GM23338 (cell line): ENCODE measurements at regions not wholly inside any gene's neighbourhood (a gene's known extent, or its start where the extent isn't known, plus 50 kb on each side); places are given as distances from the start of the nearest gene placed in this dataset.

Experiments
- ATAC-seq: fragments of 200-7000 bp; cut with Tn5 transposase; 3 replicates; pipeline ENCODE4 v1.9.1; 2020
- DNase-seq: peaks from one replicate; pipeline ENCODE4 v3.0.0-alpha.2; 2015; ENCODE audit warnings: low spot score
- H2AFZ ChIP-seq: fragments of 200-600 bp; sonication (generic); 2 replicates; pipeline ENCODE4 v1.8.0; 2016; ENCODE audit warnings: antibody characterized with exemption, mild to moderate bottlenecking, moderate library complexity
- H3F3A ChIP-seq: fragments of 200-600 bp; sonication (generic); replicated peaks from 2 replicates; pipeline ENCODE4 v1.8.0; 2017; ENCODE audit warnings: antibody characterized with exemption, mixed run types, low read depth
- H3K27ac ChIP-seq: fragments of 200-600 bp; sonication (generic); 2 replicates; pipeline ENCODE4 v1.6.1; 2016; ENCODE audit warnings: low read depth
- H3K27me3 ChIP-seq: fragments of 200-600 bp; sonication (generic); 2 replicates; pipeline ENCODE4 v1.8.0; 2016; ENCODE audit warnings: mild to moderate bottlenecking, mixed run types, moderate library complexity; ENCODE audit not compliant: insufficient read depth
- H3K36me3 ChIP-seq: fragments of 200-600 bp; sonication (generic); 2 replicates; pipeline ENCODE4 v1.8.0; 2016; ENCODE audit warnings: mild to moderate bottlenecking; ENCODE audit not compliant: insufficient read depth
- H3K4me1 ChIP-seq: fragments of 200-600 bp; sonication (generic); 2 replicates; pipeline ENCODE4 v1.8.0; 2016; ENCODE audit warnings: mild to moderate bottlenecking, moderate library complexity; ENCODE audit not compliant: insufficient read depth
- H3K4me2 ChIP-seq: fragments of 200-600 bp; sonication (generic); 2 replicates; pipeline ENCODE4 v1.7.1; 2017; ENCODE audit warnings: mixed run types
- H3K4me3 ChIP-seq: fragments of 200-600 bp; sonication (generic); 2 replicates; pipeline ENCODE4 v1.6.1; 2016; ENCODE audit warnings: mixed run types
- H3K79me2 ChIP-seq: fragments of 200-600 bp; sonication (generic); replicated peaks from 2 replicates; pipeline ENCODE4 v1.8.0; 2017; ENCODE audit warnings: mild to moderate bottlenecking; ENCODE audit not compliant: insufficient read depth
- H3K9me2 ChIP-seq: fragments of 200-600 bp; sonication (generic); 2 replicates; pipeline ENCODE4 v1.8.0; 2017; ENCODE audit not compliant: insufficient read depth
- H4K20me1 ChIP-seq: fragments of 200-600 bp; sonication (generic); replicated peaks from 2 replicates; pipeline ENCODE4 v1.8.0; 2017; ENCODE audit warnings: mild to moderate bottlenecking; ENCODE audit not compliant: insufficient read depth
- H3K27ac Mint-ChIP-seq: 2 replicates; pipeline ENCODE4 v1.8.0; 2020; ENCODE audit warnings: inconsistent platforms, mild to moderate bottlenecking, moderate library complexity, mixed read lengths
- H3K27me3 Mint-ChIP-seq: 3 replicates; pipeline ENCODE4 v1.8.0; 2022; ENCODE audit warnings: low read depth, mild to moderate bottlenecking, moderate library complexity, mixed read lengths, inconsistent platforms; ENCODE audit not compliant: insufficient read depth, poor library complexity
- H3K36me3 Mint-ChIP-seq: 3 replicates; pipeline ENCODE4 v1.8.0; 2021; ENCODE audit warnings: low read depth, mild to moderate bottlenecking, inconsistent platforms, moderate library complexity, mixed read lengths
- H3K4me1 Mint-ChIP-seq: 3 replicates; pipeline ENCODE4 v1.8.0; 2020; ENCODE audit warnings: mild to moderate bottlenecking, inconsistent platforms, mixed read lengths
- H3K4me3 Mint-ChIP-seq: 3 replicates; pipeline ENCODE4 v1.8.0; 2021; ENCODE audit warnings: moderate library complexity, mild to moderate bottlenecking, inconsistent platforms, mixed read lengths
- H3K9me3 Mint-ChIP-seq: 3 replicates; pipeline ENCODE4 v1.8.0; 2020; ENCODE audit warnings: moderate library complexity, mild to moderate bottlenecking, inconsistent platforms, mixed read lengths
- CREB1 ChIP-seq: fragments of 250-450 bp; sonication (Bioruptor Pico); IDR thresholded peaks from 2 replicates; pipeline ENCODE4 v1.5.0; 2020; ENCODE audit warnings: low read depth, mild to moderate bottlenecking, moderate library complexity
- EZH2 ChIP-seq: fragments of 200-600 bp; sonication (generic); IDR thresholded peaks from one replicate; pipeline ENCODE4 v1.8.0; 2017; ENCODE audit warnings: antibody characterized with exemption, mild to moderate bottlenecking, low read depth; ENCODE audit not compliant: unreplicated experiment
- EZH2phosphoT487 ChIP-seq: fragments of 200-600 bp; sonication (generic); IDR thresholded peaks from one replicate; pipeline ENCODE4 v1.8.1; 2018; ENCODE audit warnings: antibody characterized with exemption; ENCODE audit not compliant: unreplicated experiment
- JUNB ChIP-seq: IDR thresholded peaks from one replicate; pipeline ENCODE4 v1.6.1; 2016; ENCODE audit warnings: antibody characterized with exemption; ENCODE audit not compliant: unreplicated experiment
- NANOG ChIP-seq: IDR thresholded peaks from 2 replicates; pipeline ENCODE4 v1.6.1; 2016; ENCODE audit warnings: antibody characterized with exemption, borderline replicate concordance
- POLR2AphosphoS5 ChIP-seq: IDR thresholded peaks from 2 replicates; pipeline ENCODE4 v1.6.1; 2016; ENCODE audit warnings: antibody characterized with exemption, low read depth
- STAT1 ChIP-seq: IDR thresholded peaks from one replicate; pipeline ENCODE4 v1.6.1; 2016; ENCODE audit warnings: antibody characterized with exemption; ENCODE audit not compliant: unreplicated experiment
- ZNF114 ChIP-seq: fragments of 250-450 bp; sonication (Bioruptor Pico); IDR thresholded peaks from 2 replicates; pipeline ENCODE4 v1.5.0; 2020; ENCODE audit warnings: mild to moderate bottlenecking, moderate library complexity
- ZNF331 ChIP-seq: fragments of 250-450 bp; sonication (Bioruptor Pico); IDR thresholded peaks from 2 replicates; pipeline ENCODE4 v1.5.0; 2020; ENCODE audit warnings: low read depth, mild to moderate bottlenecking, moderate library complexity
- TF ChIP-seq, protein P1 (sequence below): IDR thresholded peaks from 2 replicates; pipeline ENCODE4 v1.6.1; 2016; ENCODE audit warnings: antibody characterized with exemption
- TF ChIP-seq, protein P2 (sequence below), 2 experiments: fragments of 200-600 bp in 1 of 2; sonication (generic) in 1 of 2; conservative IDR thresholded peaks; 2 replicates each; pipeline versions ENCODE4 v1.5.1 to v1.6.1; 2016 to 2017; ENCODE audit warnings: antibody characterized with exemption in 2 of 2, low read depth in 2 of 2, mild to moderate bottlenecking in 2 of 2, moderate library complexity in 1 of 2
- TF ChIP-seq, protein P3 (sequence below): fragments of 250-450 bp; sonication (Bioruptor Pico); IDR thresholded peaks from 2 replicates; pipeline ENCODE4 v1.5.0; 2020; ENCODE audit warnings: mild to moderate bottlenecking, moderate library complexity

DNA sequence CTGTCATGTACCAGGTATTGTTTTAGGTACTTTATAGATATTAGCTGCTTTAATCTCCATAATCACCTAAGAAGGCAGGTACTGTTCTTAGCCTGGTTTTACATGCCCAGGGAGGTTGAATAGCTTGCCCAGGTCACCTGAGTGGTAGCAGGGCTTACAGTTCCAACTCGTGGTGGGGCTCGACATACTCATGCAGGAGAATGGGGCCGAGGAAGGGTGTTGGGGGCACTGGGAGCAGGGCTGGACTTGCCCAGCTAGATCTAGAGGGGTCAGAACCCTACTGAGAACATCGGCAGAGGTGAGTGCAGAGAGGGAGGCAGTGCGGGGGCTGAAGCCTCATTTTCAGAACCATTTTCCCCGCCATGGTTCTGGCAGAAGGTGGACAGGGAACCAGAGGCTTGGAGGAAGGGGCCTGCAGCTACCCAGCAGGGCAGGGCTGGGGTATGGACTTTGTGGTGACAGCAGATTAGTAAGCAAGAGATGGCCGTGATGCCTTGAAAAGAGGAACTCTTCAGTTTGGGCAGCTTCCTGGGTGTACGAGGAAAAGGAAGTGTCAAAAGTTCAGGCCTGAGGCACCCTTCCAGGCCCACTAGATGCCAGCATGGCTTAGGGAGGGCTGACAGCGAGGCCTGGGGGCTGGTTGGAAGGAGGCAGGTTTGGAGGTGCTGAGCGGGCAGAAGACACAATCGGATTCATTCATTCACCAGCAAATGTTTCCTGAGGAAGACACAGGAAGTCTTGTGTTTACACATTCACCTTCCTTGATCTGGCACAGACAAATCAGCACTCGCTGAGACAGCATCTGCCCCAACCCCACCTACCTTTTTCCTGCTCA lies 54.7 kb upstream of the LYVE1 start (continued):
- TF ChIP-seq EZH2 = no peak
- no peak for TF ChIP-seq EZH2phosphoT487
- TF ChIP-seq, protein P1, sequence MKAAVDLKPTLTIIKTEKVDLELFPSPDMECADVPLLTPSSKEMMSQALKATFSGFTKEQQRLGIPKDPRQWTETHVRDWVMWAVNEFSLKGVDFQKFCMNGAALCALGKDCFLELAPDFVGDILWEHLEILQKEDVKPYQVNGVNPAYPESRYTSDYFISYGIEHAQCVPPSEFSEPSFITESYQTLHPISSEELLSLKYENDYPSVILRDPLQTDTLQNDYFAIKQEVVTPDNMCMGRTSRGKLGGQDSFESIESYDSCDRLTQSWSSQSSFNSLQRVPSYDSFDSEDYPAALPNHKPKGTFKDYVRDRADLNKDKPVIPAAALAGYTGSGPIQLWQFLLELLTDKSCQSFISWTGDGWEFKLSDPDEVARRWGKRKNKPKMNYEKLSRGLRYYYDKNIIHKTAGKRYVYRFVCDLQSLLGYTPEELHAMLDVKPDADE = no peak
- TF ChIP-seq, protein P2, sequence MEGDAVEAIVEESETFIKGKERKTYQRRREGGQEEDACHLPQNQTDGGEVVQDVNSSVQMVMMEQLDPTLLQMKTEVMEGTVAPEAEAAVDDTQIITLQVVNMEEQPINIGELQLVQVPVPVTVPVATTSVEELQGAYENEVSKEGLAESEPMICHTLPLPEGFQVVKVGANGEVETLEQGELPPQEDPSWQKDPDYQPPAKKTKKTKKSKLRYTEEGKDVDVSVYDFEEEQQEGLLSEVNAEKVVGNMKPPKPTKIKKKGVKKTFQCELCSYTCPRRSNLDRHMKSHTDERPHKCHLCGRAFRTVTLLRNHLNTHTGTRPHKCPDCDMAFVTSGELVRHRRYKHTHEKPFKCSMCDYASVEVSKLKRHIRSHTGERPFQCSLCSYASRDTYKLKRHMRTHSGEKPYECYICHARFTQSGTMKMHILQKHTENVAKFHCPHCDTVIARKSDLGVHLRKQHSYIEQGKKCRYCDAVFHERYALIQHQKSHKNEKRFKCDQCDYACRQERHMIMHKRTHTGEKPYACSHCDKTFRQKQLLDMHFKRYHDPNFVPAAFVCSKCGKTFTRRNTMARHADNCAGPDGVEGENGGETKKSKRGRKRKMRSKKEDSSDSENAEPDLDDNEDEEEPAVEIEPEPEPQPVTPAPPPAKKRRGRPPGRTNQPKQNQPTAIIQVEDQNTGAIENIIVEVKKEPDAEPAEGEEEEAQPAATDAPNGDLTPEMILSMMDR (conservative IDR thresholded peaks at IDR 0.05; ENCODE audit: low read depth in 2 of 2) = no peak
- no peak for TF ChIP-seq POLR2AphosphoS5
- TF ChIP-seq NANOG = no peak
- no peak for TF ChIP-seq ZNF331 (CRISPR knock-in tag)
- TF ChIP-seq CREB1 (CRISPR knock-in tag) = no peak
- no peak for TF ChIP-seq STAT1

DNA sequence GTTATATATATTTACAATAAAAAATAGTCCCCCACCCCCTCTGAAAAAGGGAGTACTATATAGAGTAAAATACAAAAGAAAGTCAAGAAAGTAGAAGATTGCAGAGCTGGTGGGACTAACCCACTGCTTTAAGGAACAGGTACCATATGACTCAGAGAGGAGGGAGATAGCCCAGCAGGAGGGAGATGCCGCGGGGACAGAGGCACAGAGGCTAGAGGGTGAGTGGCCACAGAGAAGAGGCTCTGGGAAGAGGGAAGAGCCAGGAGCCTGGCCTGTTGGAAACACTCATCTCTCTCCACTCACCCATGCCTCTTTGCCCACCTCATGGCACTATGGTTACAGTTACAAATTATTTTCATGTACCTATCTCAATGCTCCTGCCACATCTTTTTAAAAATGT lies 53.6 kb upstream of the LYVE1 start:
- H3K9me3 Mint-ChIP-seq = no peaks in the 10 kb centered on the region
- H3K4me1 Mint-ChIP-seq = no peaks in the 10 kb centered on the region; the same call in 2 of the 3 replicates
- Histone ChIP-seq H3K27ac (no peak overlapping the region), H3F3A (no peaks in the 10 kb centered on the region), H3K9me2 (no peaks in the 10 kb centered on the region), H3K4me2 (no peak overlapping the region), H3K4me1 (no peaks in the 10 kb centered on the region), H3K36me3 (no peaks in the 10 kb centered on the region), H4K20me1 (no peaks in the 10 kb centered on the region), H3K79me2 (no peaks in the 10 kb centered on the region), H3K27me3 (no peaks in the 10 kb centered on the region), H2AFZ (no peak overlapping the region), H3K4me3 (no peak overlapping the region)
- H3K27ac Mint-ChIP-seq = no peak overlapping the region
- ATAC-seq (no peak), DNase-seq (no peak)
- no peak overlapping the region for H3K4me3 Mint-ChIP-seq
- H3K36me3 Mint-ChIP-seq = no peaks in the 10 kb centered on the region
- H3K27me3 Mint-ChIP-seq = peaks cover 3% of the 10 kb centered on the region
- TF ChIP-seq, protein P3, sequence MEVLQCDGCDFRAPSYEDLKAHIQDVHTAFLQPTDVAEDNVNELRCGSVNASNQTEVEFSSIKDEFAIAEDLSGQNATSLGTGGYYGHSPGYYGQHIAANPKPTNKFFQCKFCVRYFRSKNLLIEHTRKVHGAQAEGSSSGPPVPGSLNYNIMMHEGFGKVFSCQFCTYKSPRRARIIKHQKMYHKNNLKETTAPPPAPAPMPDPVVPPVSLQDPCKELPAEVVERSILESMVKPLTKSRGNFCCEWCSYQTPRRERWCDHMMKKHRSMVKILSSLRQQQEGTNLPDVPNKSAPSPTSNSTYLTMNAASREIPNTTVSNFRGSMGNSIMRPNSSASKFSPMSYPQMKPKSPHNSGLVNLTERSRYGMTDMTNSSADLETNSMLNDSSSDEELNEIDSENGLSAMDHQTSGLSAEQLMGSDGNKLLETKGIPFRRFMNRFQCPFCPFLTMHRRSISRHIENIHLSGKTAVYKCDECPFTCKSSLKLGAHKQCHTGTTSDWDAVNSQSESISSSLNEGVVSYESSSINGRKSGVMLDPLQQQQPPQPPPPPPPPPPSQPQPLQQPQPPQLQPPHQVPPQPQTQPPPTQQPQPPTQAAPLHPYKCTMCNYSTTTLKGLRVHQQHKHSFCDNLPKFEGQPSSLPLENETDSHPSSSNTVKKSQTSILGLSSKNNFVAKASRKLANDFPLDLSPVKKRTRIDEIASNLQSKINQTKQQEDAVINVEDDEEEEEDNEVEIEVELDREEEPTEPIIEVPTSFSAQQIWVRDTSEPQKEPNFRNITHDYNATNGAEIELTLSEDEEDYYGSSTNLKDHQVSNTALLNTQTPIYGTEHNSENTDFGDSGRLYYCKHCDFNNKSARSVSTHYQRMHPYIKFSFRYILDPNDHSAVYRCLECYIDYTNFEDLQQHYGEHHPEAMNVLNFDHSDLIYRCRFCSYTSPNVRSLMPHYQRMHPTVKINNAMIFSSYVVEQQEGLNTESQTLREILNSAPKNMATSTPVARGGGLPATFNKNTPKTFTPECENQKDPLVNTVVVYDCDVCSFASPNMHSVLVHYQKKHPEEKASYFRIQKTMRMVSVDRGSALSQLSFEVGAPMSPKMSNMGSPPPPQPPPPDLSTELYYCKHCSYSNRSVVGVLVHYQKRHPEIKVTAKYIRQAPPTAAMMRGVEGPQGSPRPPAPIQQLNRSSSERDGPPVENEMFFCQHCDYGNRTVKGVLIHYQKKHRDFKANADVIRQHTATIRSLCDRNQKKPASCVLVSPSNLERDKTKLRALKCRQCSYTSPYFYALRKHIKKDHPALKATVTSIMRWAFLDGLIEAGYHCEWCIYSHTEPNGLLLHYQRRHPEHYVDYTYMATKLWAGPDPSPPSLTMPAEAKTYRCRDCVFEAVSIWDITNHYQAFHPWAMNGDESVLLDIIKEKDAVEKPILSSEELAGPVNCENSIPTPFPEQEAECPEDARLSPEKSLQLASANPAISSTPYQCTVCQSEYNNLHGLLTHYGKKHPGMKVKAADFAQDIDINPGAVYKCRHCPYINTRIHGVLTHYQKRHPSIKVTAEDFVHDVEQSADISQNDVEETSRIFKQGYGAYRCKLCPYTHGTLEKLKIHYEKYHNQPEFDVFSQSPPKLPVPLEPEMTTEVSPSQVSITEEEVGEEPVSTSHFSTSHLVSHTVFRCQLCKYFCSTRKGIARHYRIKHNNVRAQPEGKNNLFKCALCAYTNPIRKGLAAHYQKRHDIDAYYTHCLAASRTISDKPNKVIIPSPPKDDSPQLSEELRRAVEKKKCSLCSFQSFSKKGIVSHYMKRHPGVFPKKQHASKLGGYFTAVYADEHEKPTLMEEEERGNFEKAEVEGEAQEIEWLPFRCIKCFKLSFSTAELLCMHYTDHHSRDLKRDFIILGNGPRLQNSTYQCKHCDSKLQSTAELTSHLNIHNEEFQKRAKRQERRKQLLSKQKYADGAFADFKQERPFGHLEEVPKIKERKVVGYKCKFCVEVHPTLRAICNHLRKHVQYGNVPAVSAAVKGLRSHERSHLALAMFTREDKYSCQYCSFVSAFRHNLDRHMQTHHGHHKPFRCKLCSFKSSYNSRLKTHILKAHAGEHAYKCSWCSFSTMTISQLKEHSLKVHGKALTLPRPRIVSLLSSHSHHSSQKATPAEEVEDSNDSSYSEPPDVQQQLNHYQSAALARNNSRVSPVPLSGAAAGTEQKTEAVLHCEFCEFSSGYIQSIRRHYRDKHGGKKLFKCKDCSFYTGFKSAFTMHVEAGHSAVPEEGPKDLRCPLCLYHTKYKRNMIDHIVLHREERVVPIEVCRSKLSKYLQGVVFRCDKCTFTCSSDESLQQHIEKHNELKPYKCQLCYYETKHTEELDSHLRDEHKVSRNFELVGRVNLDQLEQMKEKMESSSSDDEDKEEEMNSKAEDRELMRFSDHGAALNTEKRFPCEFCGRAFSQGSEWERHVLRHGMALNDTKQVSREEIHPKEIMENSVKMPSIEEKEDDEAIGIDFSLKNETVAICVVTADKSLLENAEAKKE (CRISPR knock-in tag) = no peak
- TF ChIP-seq CREB1 (CRISPR knock-in tag) (no peak), JUNB (no peak), NANOG (no peak), ZNF331 (CRISPR knock-in tag) (no peak), EZH2phosphoT487 (no peak), ZNF114 (no peak), POLR2AphosphoS5 (no peak)
- TF ChIP-seq, protein P1 = no peak
